HG02885 (cell line): ENCODE measurements at regions not wholly inside any gene's neighbourhood (a gene's known extent, or its start where the extent isn't known, plus 50 kb on each side); places are given as distances from the start of the nearest gene placed in this dataset.
A peak's percentile ranks its signal among the peaks of the same experiment; 100 is the strongest.

ENCODE experiments used
- ATAC-seq: cut with Tn5 transposase; IDR thresholded peaks from one replicate; pipeline ENCODE4 v1.9.1; 2021; ENCODE audit warnings: mild to moderate bottlenecking; ENCODE audit not compliant: unreplicated experiment, poor library complexity

- no peak for ATAC-seq
These were observed 581.7 kb downstream of the INHBA start for GRCh38 chr7:41121228-41121627.

GRCh38 chr7:41118486-41118885 is 584.4 kb downstream of the INHBA start:
- ATAC-seq, result no peak

GRCh38 chr7:41117431-41117830 is 585.5 kb downstream of the INHBA start:
- no peak for ATAC-seq

- no peak for ATAC-seq
These were observed 586.1 kb downstream of the INHBA start for GRCh38 chr7:41116817-41117216.

- ATAC-seq, result no peak
These were observed 586.6 kb downstream of the INHBA start for GRCh38 chr7:41116337-41116736.

- ATAC-seq, result no peak
These were observed 588.2 kb downstream of the INHBA start for GRCh38 chr7:41114691-41115090.

- ATAC-seq, result no peak
These were observed 588.8 kb downstream of the INHBA start for GRCh38 chr7:41114131-41114530.

GRCh38 chr7:41113719-41114118 is 589.2 kb downstream of the INHBA start:
- ATAC-seq, result no peak

GRCh38 chr7:41110186-41110585 is 592.7 kb downstream of the INHBA start:
- no peak for ATAC-seq

GRCh38 chr7:41108821-41109220 is 594.1 kb downstream of the INHBA start:
- ATAC-seq, result no peak

- peak; percentile 36 for ATAC-seq
These were observed 594.9 kb downstream of the INHBA start for GRCh38 chr7:41107938-41108448.

- no peak for ATAC-seq
These were observed 595.5 kb downstream of the INHBA start for GRCh38 chr7:41107330-41107937.

GRCh38 chr7:41104631-41105030 is 598.3 kb downstream of the INHBA start:
- no peak for ATAC-seq

- ATAC-seq, result peak; percentile 85
These were observed 599.6 kb downstream of the INHBA start for GRCh38 chr7:41103331-41103730.

- no peak for ATAC-seq
These were observed 604.0 kb downstream of the INHBA start for GRCh38 chr7:41098846-41099245.

GRCh38 chr7:41098402-41098801 is 604.5 kb downstream of the INHBA start:
- no peak for ATAC-seq

- no peak for ATAC-seq
These were observed 605.4 kb downstream of the INHBA start for GRCh38 chr7:41097501-41097900.

- no peak for ATAC-seq
These were observed 606.0 kb downstream of the INHBA start for GRCh38 chr7:41096917-41097316.

- peak; percentile 66 for ATAC-seq
These were observed 609.7 kb downstream of the INHBA start for GRCh38 chr7:41093141-41093540.

- no peak for ATAC-seq
These were observed 617.6 kb downstream of the INHBA start for GRCh38 chr7:41085244-41085643.

GRCh38 chr7:41084381-41084780 is 618.5 kb downstream of the INHBA start:
- no peak for ATAC-seq

GRCh38 chr7:41069635-41070034 is 633.3 kb downstream of the INHBA start:
- no peak for ATAC-seq

GRCh38 chr7:41067576-41067975 is 635.3 kb downstream of the INHBA start:
- no peak for ATAC-seq
